Testis (tissue), 2 donors: ENCODE measurements at regions not wholly inside any gene's neighbourhood (a gene's known extent, or its start where the extent isn't known, plus 50 kb on each side); places are given as distances from the start of the nearest gene placed in this dataset.

Experiments used
- POLR2A ChIP-seq: fragments of 450-650 bp; IDR thresholded peaks from one replicate; pipeline ENCODE4 v1.6.1; 2017; ENCODE audit warnings: antibody characterized with exemption, mild to moderate bottlenecking, moderate library complexity
- TF ChIP-seq, protein P1 (sequence below), 3 experiments: fragments of 450-650 bp in 2 of 3; fragments of 200-600 bp in 1 of 3; sonication (generic) in 1 of 3; IDR thresholded peaks; one replicate each; pipeline ENCODE4 v1.5.1; 2016 to 2019; ENCODE audit warnings: antibody characterized with exemption in 3 of 3, mild to moderate bottlenecking in 2 of 3, moderate library complexity in 1 of 3

DNA sequence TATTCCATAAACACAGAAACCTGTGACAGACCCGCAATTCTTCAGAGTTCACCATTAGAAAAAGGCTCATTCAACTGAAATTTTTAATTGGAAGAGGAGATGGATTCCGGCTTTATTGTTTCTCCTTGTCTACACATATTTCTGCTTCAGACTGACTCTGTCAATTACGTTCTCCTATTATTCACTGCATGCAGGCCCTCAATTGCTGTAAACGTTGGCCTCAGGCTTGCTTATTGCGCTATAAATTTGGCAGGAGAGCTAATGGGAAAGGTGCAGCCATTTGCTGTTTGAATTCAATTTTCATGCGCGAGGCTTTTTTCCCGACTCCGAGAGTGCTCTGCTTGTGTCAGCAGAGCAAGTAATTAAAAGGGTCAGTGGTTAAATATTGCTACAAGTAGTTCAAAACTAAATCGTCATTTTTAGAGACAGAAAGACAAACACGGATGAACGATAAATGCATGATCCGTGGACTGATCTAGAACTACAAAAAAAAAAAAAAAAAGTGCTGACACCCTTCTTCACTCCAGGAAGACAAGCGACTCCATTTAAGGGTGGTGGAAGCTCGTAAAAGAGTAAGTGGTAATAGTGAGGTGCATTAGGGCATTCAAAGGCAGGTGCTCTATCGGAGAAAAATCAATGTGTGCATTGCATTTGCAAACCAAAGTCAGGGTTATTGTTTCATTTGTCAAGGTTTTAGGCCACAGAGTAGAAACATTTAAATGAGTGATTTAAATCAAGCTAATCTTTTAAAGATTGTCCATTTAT lies 841.6 kb upstream of the FRG1 start:
- TF ChIP-seq, protein P1, sequence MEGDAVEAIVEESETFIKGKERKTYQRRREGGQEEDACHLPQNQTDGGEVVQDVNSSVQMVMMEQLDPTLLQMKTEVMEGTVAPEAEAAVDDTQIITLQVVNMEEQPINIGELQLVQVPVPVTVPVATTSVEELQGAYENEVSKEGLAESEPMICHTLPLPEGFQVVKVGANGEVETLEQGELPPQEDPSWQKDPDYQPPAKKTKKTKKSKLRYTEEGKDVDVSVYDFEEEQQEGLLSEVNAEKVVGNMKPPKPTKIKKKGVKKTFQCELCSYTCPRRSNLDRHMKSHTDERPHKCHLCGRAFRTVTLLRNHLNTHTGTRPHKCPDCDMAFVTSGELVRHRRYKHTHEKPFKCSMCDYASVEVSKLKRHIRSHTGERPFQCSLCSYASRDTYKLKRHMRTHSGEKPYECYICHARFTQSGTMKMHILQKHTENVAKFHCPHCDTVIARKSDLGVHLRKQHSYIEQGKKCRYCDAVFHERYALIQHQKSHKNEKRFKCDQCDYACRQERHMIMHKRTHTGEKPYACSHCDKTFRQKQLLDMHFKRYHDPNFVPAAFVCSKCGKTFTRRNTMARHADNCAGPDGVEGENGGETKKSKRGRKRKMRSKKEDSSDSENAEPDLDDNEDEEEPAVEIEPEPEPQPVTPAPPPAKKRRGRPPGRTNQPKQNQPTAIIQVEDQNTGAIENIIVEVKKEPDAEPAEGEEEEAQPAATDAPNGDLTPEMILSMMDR (IDR thresholded peaks at IDR 0.05): no peak
- TF ChIP-seq POLR2A: no peak
